ENCODE measurements at regions not wholly inside any gene's neighbourhood (a gene's known extent, or its start where the extent isn't known, plus 50 kb on each side); places are given as distances from the start of the nearest gene placed in this dataset.

GRCh38 chr6:156511570-156511969, 265.6 kb upstream of the ARID1B start:
- TF ChIP-seq, protein P1, sequence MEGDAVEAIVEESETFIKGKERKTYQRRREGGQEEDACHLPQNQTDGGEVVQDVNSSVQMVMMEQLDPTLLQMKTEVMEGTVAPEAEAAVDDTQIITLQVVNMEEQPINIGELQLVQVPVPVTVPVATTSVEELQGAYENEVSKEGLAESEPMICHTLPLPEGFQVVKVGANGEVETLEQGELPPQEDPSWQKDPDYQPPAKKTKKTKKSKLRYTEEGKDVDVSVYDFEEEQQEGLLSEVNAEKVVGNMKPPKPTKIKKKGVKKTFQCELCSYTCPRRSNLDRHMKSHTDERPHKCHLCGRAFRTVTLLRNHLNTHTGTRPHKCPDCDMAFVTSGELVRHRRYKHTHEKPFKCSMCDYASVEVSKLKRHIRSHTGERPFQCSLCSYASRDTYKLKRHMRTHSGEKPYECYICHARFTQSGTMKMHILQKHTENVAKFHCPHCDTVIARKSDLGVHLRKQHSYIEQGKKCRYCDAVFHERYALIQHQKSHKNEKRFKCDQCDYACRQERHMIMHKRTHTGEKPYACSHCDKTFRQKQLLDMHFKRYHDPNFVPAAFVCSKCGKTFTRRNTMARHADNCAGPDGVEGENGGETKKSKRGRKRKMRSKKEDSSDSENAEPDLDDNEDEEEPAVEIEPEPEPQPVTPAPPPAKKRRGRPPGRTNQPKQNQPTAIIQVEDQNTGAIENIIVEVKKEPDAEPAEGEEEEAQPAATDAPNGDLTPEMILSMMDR (IDR thresholded peaks at IDR 0.05) = no peak
- TF ChIP-seq POLR2A (IDR thresholded peaks at IDR 0.05) = no peak
